ENCODE measurements at regions not wholly inside any gene's neighbourhood (a gene's known extent, or its start where the extent isn't known, plus 50 kb on each side); places are given as distances from the start of the nearest gene placed in this dataset.
"Not testable (repeated sequence)": the region's sequence is repeated elsewhere in the genome, so short reads cannot be mapped to it uniquely, and the experiment has no call there.

GRCh38 chr13:44867825-44868224, 121.4 kb downstream of the NUFIP1 start:
- Histone ChIP-seq H3K9me3 (ENCODE audit: control insufficient read depth, insufficient read depth, low read length) (no peaks in the 10 kb centered on the region), H3K4me3 (ENCODE audit: low read depth, low read length) (no peak overlapping the region), H3K4me1 (ENCODE audit: control insufficient read depth, insufficient read depth, low read length) (no peaks in the 10 kb centered on the region), H3K27me3 (ENCODE audit: control insufficient read depth, insufficient read depth, low read length) (no peaks in the 10 kb centered on the region), H3K36me3 (ENCODE audit: control insufficient read depth, insufficient read depth, low read length) (no peaks in the 10 kb centered on the region), H3K9ac (ENCODE audit: low read depth, low read length) (no peak overlapping the region), H3K27ac (ENCODE audit: low read depth, low read length) (no peak overlapping the region)

- no peaks in the 10 kb centered on the region for H3K27me3 ChIP-seq (ENCODE audit: control insufficient read depth, insufficient read depth, low read length)
- H3K27ac ChIP-seq (ENCODE audit: low read depth, low read length) = no peak overlapping the region
- H3K4me1 ChIP-seq (ENCODE audit: control insufficient read depth, insufficient read depth, low read length) = no peaks in the 10 kb centered on the region
- H3K9me3 ChIP-seq (ENCODE audit: control insufficient read depth, insufficient read depth, low read length) = no peaks in the 10 kb centered on the region
- no peak overlapping the region for H3K4me3 ChIP-seq (ENCODE audit: low read depth, low read length)
- no peaks in the 10 kb centered on the region for H3K36me3 ChIP-seq (ENCODE audit: control insufficient read depth, insufficient read depth, low read length)
- no peak overlapping the region for H3K9ac ChIP-seq (ENCODE audit: low read depth, low read length)
Observed at GRCh38 chr13:44866411-44866911, 122.8 kb downstream of the NUFIP1 start.

DNA sequence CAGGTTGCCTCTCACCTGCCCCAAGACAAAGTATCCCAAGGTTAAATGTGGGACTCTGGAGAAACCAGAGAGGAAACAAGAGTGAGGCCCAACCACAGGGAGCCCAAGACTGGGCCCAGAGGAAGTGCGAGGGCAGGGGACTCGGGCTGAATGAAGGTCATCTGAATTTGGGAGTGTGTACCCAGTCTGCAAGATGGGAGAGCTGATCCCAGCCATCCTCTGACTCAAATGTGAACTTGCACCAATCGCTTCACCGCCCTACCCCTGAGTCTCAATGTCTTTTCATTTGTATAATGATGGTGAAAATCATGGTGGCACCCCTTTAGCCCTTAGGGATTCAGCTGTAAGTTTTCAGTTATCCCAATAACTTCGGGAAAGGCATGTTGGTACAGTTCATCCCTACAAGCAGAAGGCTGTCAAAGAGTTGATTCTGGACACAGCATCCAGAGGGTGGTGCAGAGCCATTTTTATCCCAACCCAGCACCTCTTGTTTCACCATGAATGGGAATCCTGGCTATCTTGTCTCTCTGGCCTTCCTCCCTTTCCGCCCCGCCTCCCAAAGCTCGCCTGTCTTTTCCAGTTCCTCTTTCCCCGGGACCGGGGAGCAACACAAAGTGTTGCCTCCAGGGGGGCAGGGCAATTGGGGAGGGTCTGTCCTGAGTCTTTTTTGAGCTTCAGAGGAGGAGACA, 123.4 kb downstream of the NUFIP1 start:
- no peaks in the 10 kb centered on the region for H3K9me3 ChIP-seq (ENCODE audit: control insufficient read depth, insufficient read depth, low read length)
- H3K9ac ChIP-seq (ENCODE audit: low read depth, low read length) = no peak overlapping the region
- no peaks in the 10 kb centered on the region for H3K27me3 ChIP-seq (ENCODE audit: control insufficient read depth, insufficient read depth, low read length)
- H3K4me3 ChIP-seq (ENCODE audit: low read depth, low read length) = no peak overlapping the region
- H3K4me1 ChIP-seq (ENCODE audit: control insufficient read depth, insufficient read depth, low read length) = no peaks in the 10 kb centered on the region
- H3K27ac ChIP-seq (ENCODE audit: low read depth, low read length) = no peak overlapping the region
- no peaks in the 10 kb centered on the region for H3K36me3 ChIP-seq (ENCODE audit: control insufficient read depth, insufficient read depth, low read length)

DNA sequence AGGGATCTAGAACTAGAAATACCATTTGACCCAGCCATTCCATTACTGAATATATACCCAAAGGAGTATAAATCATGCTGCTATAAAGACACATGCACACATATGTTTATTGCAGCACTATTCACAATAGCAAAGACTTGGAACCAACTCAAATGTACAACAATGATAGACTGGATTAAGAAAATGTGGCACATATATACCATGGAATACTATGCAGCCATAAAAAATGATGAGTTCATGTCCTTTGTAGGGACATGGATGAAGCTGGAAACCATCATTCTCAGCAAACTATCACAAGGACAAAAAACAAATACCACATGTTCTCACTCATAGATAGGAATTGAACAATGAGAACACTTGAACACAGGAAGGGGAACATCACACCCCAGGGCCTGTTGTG, 125.6 kb downstream of the NUFIP1 start:
- H3K27ac ChIP-seq (ENCODE audit: low read depth, low read length); H3K27me3 ChIP-seq (ENCODE audit: control insufficient read depth, insufficient read depth, low read length); H3K9me3 ChIP-seq (ENCODE audit: control insufficient read depth, insufficient read depth, low read length); H3K4me1 ChIP-seq (ENCODE audit: control insufficient read depth, insufficient read depth, low read length); H3K9ac ChIP-seq (ENCODE audit: low read depth, low read length); H3K36me3 ChIP-seq (ENCODE audit: control insufficient read depth, insufficient read depth, low read length); H3K4me3 ChIP-seq (ENCODE audit: low read depth, low read length): not testable (repeated sequence)

GRCh38 chr13:44860454-44860853, 128.8 kb downstream of the NUFIP1 start:
- no peaks in the 10 kb centered on the region for H3K27me3 ChIP-seq (ENCODE audit: control insufficient read depth, insufficient read depth, low read length)
- H3K9ac ChIP-seq (ENCODE audit: low read depth, low read length) = no peak overlapping the region
- no peaks in the 10 kb centered on the region for H3K36me3 ChIP-seq (ENCODE audit: control insufficient read depth, insufficient read depth, low read length)
- H3K27ac ChIP-seq (ENCODE audit: low read depth, low read length) = no peak overlapping the region
- no peak overlapping the region for H3K4me3 ChIP-seq (ENCODE audit: low read depth, low read length)
- no peaks in the 10 kb centered on the region for H3K4me1 ChIP-seq (ENCODE audit: control insufficient read depth, insufficient read depth, low read length)
- no peaks in the 10 kb centered on the region for H3K9me3 ChIP-seq (ENCODE audit: control insufficient read depth, insufficient read depth, low read length)

DNA sequence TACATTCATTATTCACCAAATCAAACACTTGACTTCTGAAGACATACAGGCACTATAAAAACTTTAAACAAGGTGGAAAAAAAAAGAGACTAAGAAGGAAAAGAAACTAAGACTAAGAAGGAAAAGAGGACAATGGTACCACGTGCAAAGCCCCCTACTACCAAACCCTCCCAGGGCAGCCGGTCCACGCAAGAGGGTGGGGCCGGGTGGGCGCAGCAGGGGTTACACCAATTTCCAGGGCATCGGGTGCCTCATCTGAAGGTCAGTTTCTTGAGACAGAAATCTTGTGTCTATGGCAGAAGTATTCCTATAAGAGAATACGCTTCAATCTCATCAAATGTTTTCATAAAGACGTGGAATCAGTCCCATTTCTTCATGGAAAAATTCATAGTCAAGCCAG, 131.5 kb downstream of the NUFIP1 start:
- Histone ChIP-seq H3K4me1 (ENCODE audit: control insufficient read depth, insufficient read depth, low read length) (peaks cover 4% of the 10 kb centered on the region), H3K27ac (ENCODE audit: low read depth, low read length) (no peak overlapping the region), H3K27me3 (ENCODE audit: control insufficient read depth, insufficient read depth, low read length) (no peaks in the 10 kb centered on the region), H3K4me3 (ENCODE audit: low read depth, low read length) (no peak overlapping the region), H3K9ac (ENCODE audit: low read depth, low read length) (no peak overlapping the region), H3K36me3 (ENCODE audit: control insufficient read depth, insufficient read depth, low read length) (no peaks in the 10 kb centered on the region), H3K9me3 (ENCODE audit: control insufficient read depth, insufficient read depth, low read length) (no peaks in the 10 kb centered on the region)

DNA sequence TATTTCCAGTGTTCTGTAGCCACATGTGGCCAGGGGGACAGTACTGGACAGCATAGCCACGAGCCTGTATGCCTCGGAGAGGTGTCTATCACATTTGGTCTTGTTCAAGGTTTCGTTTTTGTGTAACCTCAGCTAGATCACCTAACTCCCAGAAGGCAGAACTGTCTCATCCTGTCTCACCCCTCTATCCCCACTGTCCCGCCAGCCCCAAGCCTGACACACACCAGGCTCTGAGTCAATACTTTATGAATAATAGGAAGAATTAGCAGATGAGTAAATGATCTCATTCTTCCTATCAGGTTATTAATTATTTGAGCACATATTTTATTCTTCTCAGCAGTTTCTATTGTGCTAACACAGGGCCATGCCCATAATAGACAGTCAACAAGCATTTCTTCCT, 132.2 kb downstream of the NUFIP1 start:
- H3K9me3 ChIP-seq (ENCODE audit: control insufficient read depth, insufficient read depth, low read length) = no peaks in the 10 kb centered on the region
- H3K27ac ChIP-seq (ENCODE audit: low read depth, low read length) = no peak overlapping the region
- H3K27me3 ChIP-seq (ENCODE audit: control insufficient read depth, insufficient read depth, low read length) = no peaks in the 10 kb centered on the region

GRCh38 chr13:44855860-44856259, 133.4 kb downstream of the NUFIP1 start:
- H3K36me3 ChIP-seq (ENCODE audit: control insufficient read depth, insufficient read depth, low read length) = no peaks in the 10 kb centered on the region
- H3K4me1 ChIP-seq (ENCODE audit: control insufficient read depth, insufficient read depth, low read length) = peaks cover 11% of the 10 kb centered on the region
- no peaks in the 10 kb centered on the region for H3K27me3 ChIP-seq (ENCODE audit: control insufficient read depth, insufficient read depth, low read length)
- no peak overlapping the region for H3K9ac ChIP-seq (ENCODE audit: low read depth, low read length)
- H3K27ac ChIP-seq (ENCODE audit: low read depth, low read length) = no peak overlapping the region
- no peaks in the 10 kb centered on the region for H3K9me3 ChIP-seq (ENCODE audit: control insufficient read depth, insufficient read depth, low read length)
- H3K4me3 ChIP-seq (ENCODE audit: low read depth, low read length) = no peak overlapping the region

More for the DNA sequence above, 132.2 kb downstream of the NUFIP1 start:
- Histone ChIP-seq H3K4me3 (ENCODE audit: low read depth, low read length) (no peak overlapping the region), H3K36me3 (ENCODE audit: control insufficient read depth, insufficient read depth, low read length) (no peaks in the 10 kb centered on the region), H3K4me1 (ENCODE audit: control insufficient read depth, insufficient read depth, low read length) (peaks cover 11% of the 10 kb centered on the region), H3K9ac (ENCODE audit: low read depth, low read length) (no peak overlapping the region)

DNA sequence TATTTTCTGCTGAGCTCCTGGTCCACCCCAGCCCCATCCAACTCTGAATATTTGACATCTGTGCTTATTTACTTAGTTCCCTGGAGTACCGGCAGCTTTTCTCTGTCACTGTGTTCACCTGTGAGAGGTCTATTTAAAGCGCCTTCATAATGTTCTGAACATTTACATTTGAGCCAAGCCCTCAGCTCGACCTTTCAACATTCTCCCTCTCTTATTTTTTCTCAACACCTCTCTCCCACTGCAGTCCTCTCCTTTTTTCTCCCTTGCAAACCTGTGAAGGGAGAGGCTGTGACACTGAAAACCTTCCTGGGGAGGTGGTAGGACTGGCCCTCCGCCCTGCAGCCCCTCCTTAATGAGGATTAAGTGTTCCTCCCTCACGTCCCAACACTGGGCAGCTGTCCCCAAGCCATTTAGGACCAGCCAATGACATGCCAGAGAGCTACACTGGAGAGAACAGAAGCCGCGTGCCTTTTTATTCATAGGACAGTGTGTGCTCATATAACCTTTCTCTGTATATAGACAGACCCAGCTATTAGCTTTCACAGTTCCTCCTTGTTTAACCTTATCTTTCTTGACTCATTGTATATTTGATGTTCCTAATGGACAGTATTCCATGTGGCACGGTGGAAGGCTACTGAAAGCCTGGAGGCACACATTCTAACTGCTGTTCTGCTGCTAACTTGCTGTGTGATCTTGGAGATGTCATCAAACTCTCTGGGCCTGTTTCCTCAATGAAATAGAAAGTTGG, 134.8 kb downstream of the NUFIP1 start:
- no peak overlapping the region for H3K4me3 ChIP-seq (ENCODE audit: low read depth, low read length)
- H3K27me3 ChIP-seq (ENCODE audit: control insufficient read depth, insufficient read depth, low read length) = no peaks in the 10 kb centered on the region
- H3K9me3 ChIP-seq (ENCODE audit: control insufficient read depth, insufficient read depth, low read length) = no peaks in the 10 kb centered on the region
- peaks cover 11% of the 10 kb centered on the region for H3K4me1 ChIP-seq (ENCODE audit: control insufficient read depth, insufficient read depth, low read length)
- H3K27ac ChIP-seq (ENCODE audit: low read depth, low read length) = no peak overlapping the region
- no peak overlapping the region for H3K9ac ChIP-seq (ENCODE audit: low read depth, low read length)
- no peaks in the 10 kb centered on the region for H3K36me3 ChIP-seq (ENCODE audit: control insufficient read depth, insufficient read depth, low read length)

GRCh38 chr13:44853641-44854040, 135.6 kb downstream of the NUFIP1 start:
- Histone ChIP-seq H3K36me3 (ENCODE audit: control insufficient read depth, insufficient read depth, low read length) (no peaks in the 10 kb centered on the region), H3K4me3 (ENCODE audit: low read depth, low read length) (no peak overlapping the region), H3K27ac (ENCODE audit: low read depth, low read length) (no peak overlapping the region)

DNA sequence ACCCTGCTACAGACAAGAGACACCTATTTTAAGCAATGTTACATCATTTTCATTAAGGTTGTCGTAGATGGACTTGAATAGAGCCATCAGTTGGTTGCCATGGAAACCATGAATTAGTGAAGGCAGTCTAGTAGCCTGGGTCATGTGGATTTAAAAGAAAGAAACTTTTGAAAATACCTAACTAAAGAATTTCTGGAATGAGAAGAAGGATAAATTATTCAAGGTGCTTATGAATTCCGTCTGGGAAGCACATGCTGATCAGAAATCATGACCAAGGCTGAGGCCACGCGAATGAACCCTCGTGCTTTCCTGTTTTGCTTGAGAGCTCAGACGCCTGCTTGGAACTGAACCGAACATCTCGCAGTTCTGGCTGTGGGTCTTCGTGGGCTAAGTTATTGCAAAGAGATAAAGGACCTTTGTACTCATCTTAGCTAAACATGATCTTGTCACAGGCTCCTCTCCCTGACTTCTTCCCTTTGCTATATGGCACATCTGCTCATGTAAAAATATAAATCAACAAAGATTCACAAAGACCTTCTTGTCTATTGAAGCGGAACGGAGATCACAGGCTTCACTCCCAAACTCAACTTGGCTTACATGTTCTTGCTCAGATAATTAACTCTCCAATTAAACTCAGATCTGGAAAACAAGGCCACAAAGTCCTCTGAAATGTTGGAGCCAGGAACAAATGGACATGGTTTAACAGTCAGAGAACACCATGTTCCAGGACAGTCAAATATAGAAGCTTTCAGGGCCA, 140.2 kb downstream of the NUFIP1 start:
- Histone ChIP-seq H3K9me3 (ENCODE audit: control insufficient read depth, insufficient read depth, low read length) (no peaks in the 10 kb centered on the region), H3K27ac (ENCODE audit: low read depth, low read length) (no peak overlapping the region), H3K36me3 (ENCODE audit: control insufficient read depth, insufficient read depth, low read length) (no peaks in the 10 kb centered on the region), H3K27me3 (ENCODE audit: control insufficient read depth, insufficient read depth, low read length) (no peaks in the 10 kb centered on the region), H3K9ac (ENCODE audit: low read depth, low read length) (no peak overlapping the region), H3K4me3 (ENCODE audit: low read depth, low read length) (no peak overlapping the region), H3K4me1 (ENCODE audit: control insufficient read depth, insufficient read depth, low read length) (peaks cover 7% of the 10 kb centered on the region)

More at GRCh38 chr13:44853641-44854040, 135.6 kb downstream of the NUFIP1 start:
- Histone ChIP-seq H3K27me3 (ENCODE audit: control insufficient read depth, insufficient read depth, low read length) (no peaks in the 10 kb centered on the region), H3K9ac (ENCODE audit: low read depth, low read length) (no peak overlapping the region), H3K9me3 (ENCODE audit: control insufficient read depth, insufficient read depth, low read length) (no peaks in the 10 kb centered on the region), H3K4me1 (ENCODE audit: control insufficient read depth, insufficient read depth, low read length) (peaks cover 11% of the 10 kb centered on the region)

Data from HUES48 (cell line).